T-cell (primary cell): ENCODE measurements at regions not wholly inside any gene's neighbourhood (a gene's known extent, or its start where the extent isn't known, plus 50 kb on each side); places are given as distances from the start of the nearest gene placed in this dataset.

Source experiments
- ATAC-seq, 4 experiments: fragments of 200-7000 bp in 3 of 4; fragments of 150-1000 bp in 1 of 4; cut with Tn5 transposase; replicated peaks in 1 of 4; 1 replicate in 3 of 4; 2 replicates in 1 of 4; pipeline ENCODE4 v1.10.0; 2021; ENCODE audit warnings: moderate library complexity in 3 of 4, mild to moderate bottlenecking in 2 of 4, moderate number of reproducible peaks in 1 of 4
- CTCF ChIA-PET, 2 donors: fragments of 300-600 bp; sonication (Branson Sonifier 250); formaldehyde crosslinking; loops; one replicate each; lab custom pipeline; 2022; ENCODE audit warnings: antibody characterized with exemption in 2 of 2; lab: Charles Lee
- POLR2A ChIA-PET, 2 donors: fragments of 300-600 bp; sonication (Branson Sonifier 250); formaldehyde crosslinking; loops; one replicate each; lab custom pipeline; 2022; ENCODE audit warnings: antibody characterized with exemption in 2 of 2; lab: Charles Lee
- DNase-seq, 35 experiments: peaks; one replicate each; pipeline versions ENCODE4 v3.0.0 to v3.0.0-alpha.2; 2013 to 2023
- H3K27ac ChIP-seq: one replicate; pipeline ENCODE4 v1.5.1; 2013; ENCODE audit warnings: low read length
- H3K27me3 ChIP-seq, 2 experiments: replicated peaks in 1 of 2; 1 replicate in 1 of 2; 2 replicates in 1 of 2; pipeline versions ENCODE4 v1.6.1 to v1.7.0; 2013; ENCODE audit warnings: low read length in 1 of 2, mixed read lengths in 1 of 2; ENCODE audit not compliant: control insufficient read depth in 2 of 2, insufficient read depth in 2 of 2; ENCODE audit errors: extremely low read depth in 1 of 2
- H3K36me3 ChIP-seq, 2 donors: 1 replicate in 1 of 2; 2 replicates in 1 of 2; pipeline versions ENCODE4 v1.6.1 to v1.7.0; 2013; ENCODE audit warnings: low read length in 1 of 2; ENCODE audit not compliant: control insufficient read depth in 2 of 2, insufficient read depth in 1 of 2; ENCODE audit errors: extremely low read depth in 1 of 2
- H3K4me1 ChIP-seq, 2 experiments: 1 replicate in 1 of 2; 2 replicates in 1 of 2; pipeline versions ENCODE4 v1.6.1 to v1.7.0; 2013; ENCODE audit warnings: low read length in 2 of 2, mixed read lengths in 1 of 2; ENCODE audit not compliant: insufficient read depth in 2 of 2, control insufficient read depth in 1 of 2; ENCODE audit errors: extremely low read depth in 1 of 2
- H3K4me3 ChIP-seq, 2 donors: 1 replicate in 1 of 2; 2 replicates in 1 of 2; pipeline versions ENCODE4 v1.5.1 to v1.7.0; 2013; ENCODE audit warnings: mild to moderate bottlenecking in 2 of 2, low read length in 1 of 2, moderate library complexity in 1 of 2; ENCODE audit not compliant: control insufficient read depth in 1 of 2; ENCODE audit errors: extremely low read depth in 1 of 2
- H3K9me3 ChIP-seq: 2 replicates; pipeline ENCODE4 v1.7.0; 2013
- H3K27ac Mint-ChIP-seq, 2 donors: one replicate each; pipeline ENCODE4 v1.8.0; 2020 to 2021; ENCODE audit warnings: mild to moderate bottlenecking in 2 of 2, mixed read lengths in 2 of 2
- H3K27me3 Mint-ChIP-seq, 2 donors: one replicate each; pipeline ENCODE4 v1.8.0; 2021 to 2022; ENCODE audit warnings: mixed read lengths in 2 of 2
- H3K36me3 Mint-ChIP-seq: one replicate; pipeline ENCODE4 v1.8.0; 2021; ENCODE audit warnings: mixed read lengths
- H3K4me1 Mint-ChIP-seq, 3 donors: one replicate each; pipeline ENCODE4 v1.8.0; 2020 to 2022; ENCODE audit warnings: mixed read lengths in 3 of 3, mild to moderate bottlenecking in 1 of 3
- H3K4me3 Mint-ChIP-seq, 3 donors: one replicate each; pipeline ENCODE4 v1.8.0; 2020 to 2022; ENCODE audit warnings: mild to moderate bottlenecking in 3 of 3, mixed read lengths in 3 of 3, moderate library complexity in 3 of 3
- H3K9me3 Mint-ChIP-seq, 3 donors: one replicate each; pipeline ENCODE4 v1.8.0; 2020 to 2022; ENCODE audit warnings: mixed read lengths in 3 of 3
- whole genome bisulfite sequencing: methylation state at CpG from one replicate; pipeline ENCODE4 v1.1.5; 2013; ENCODE audit warnings: missing lambda C conversion rate; ENCODE audit not compliant: insufficient coverage; 5-methylcytosine and 5-hydroxymethylcytosine counted together

GRCh38 chr5:175329976-175330375, 114.0 kb downstream of the DRD1 start:
- POLR2A ChIA-PET: interaction anchor here in 1 of 2 donors (0.7 kb wide), 1 partner anchor 14 kb away, joined by 3 read pairs; no protein-coding TSS in a partner anchor
- CTCF ChIA-PET: no interaction called here
- Histone ChIP-seq H3K27me3 (peaks cover 0 to 10% of the 10 kb centered on the region in 2 experiments), H3K9me3 (no peaks in the 10 kb centered on the region), H3K27ac (no peak overlapping the region), H3K4me1 (no peaks in the 10 kb centered on the region), H3K4me3 (no peak overlapping the region), H3K36me3 (no peaks in the 10 kb centered on the region)
- Mint-ChIP-seq H3K27me3 (peaks cover 11 to 15% of the 10 kb centered on the region in 2 donors), H3K4me3 (no peak overlapping the region), H3K9me3 (peaks cover 0 to 4% (median 3%) of the 10 kb centered on the region in 3 donors), H3K27ac (no peak overlapping the region), H3K4me1 (no peaks in the 10 kb centered on the region), H3K36me3 (no peaks in the 10 kb centered on the region)
- ATAC-seq (no peak), DNase-seq (no peak)
- WGBS: 53% methylated on average over 5 of the region's 6 CpGs

- Histone ChIP-seq H3K9me3 (no peaks in the 10 kb centered on the region), H3K36me3 (no peaks in the 10 kb centered on the region), H3K27ac (no peak overlapping the region), H3K4me1 (no peaks in the 10 kb centered on the region), H3K4me3 (no peak overlapping the region), H3K27me3 (peaks cover 0 to 10% of the 10 kb centered on the region in 2 experiments)
- POLR2A ChIA-PET: no interaction called here
- Mint-ChIP-seq H3K27ac (no peak overlapping the region), H3K4me3 (no peak overlapping the region), H3K36me3 (no peaks in the 10 kb centered on the region), H3K9me3 (peaks cover 0 to 4% (median 3%) of the 10 kb centered on the region in 3 donors), H3K4me1 (no peaks in the 10 kb centered on the region), H3K27me3 (peaks cover 11 to 12% of the 10 kb centered on the region in 2 donors)
- no peak for DNase-seq
- WGBS: no CpG with 5 or more reads among the region's 3 CpGs
- ATAC-seq: no peak
- CTCF ChIA-PET: no interaction called here
These were observed 115.3 kb downstream of the DRD1 start for GRCh38 chr5:175328687-175329086.

GRCh38 chr5:175328176-175328575, 115.8 kb downstream of the DRD1 start:
- Mint-ChIP-seq H3K27ac (no peak overlapping the region), H3K9me3 (peaks cover 0 to 4% (median 3%) of the 10 kb centered on the region in 3 donors)
- 64% methylated on average over 3 of the region's 4 CpGs for WGBS

GRCh38 chr5:175325681-175326080, 118.3 kb downstream of the DRD1 start:
- ChIA-PET CTCF (no interaction called here), POLR2A (no interaction called here)
- no peaks in the 10 kb centered on the region for H3K36me3 ChIP-seq
- ATAC-seq (no peak), DNase-seq (no peak)
- Mint-ChIP-seq H3K4me3 (no peak overlapping the region), H3K27ac (no peak overlapping the region), H3K4me1 (no peaks in the 10 kb centered on the region), H3K27me3 (peaks cover 14 to 18% of the 10 kb centered on the region in 2 donors), H3K9me3 (no peaks in the 10 kb centered on the region), H3K36me3 (no peaks in the 10 kb centered on the region)
- peaks cover 0 to 10% of the 10 kb centered on the region in 2 experiments for H3K27me3 ChIP-seq
- H3K27ac ChIP-seq: no peak overlapping the region
- H3K9me3 ChIP-seq: no peaks in the 10 kb centered on the region
- no peaks in the 10 kb centered on the region for H3K4me1 ChIP-seq
- no peak overlapping the region for H3K4me3 ChIP-seq

More at GRCh38 chr5:175328176-175328575, 115.8 kb downstream of the DRD1 start:
- Histone ChIP-seq H3K9me3 (no peaks in the 10 kb centered on the region), H3K4me1 (no peaks in the 10 kb centered on the region), H3K36me3 (no peaks in the 10 kb centered on the region), H3K4me3 (no peak overlapping the region), H3K27me3 (peaks cover 0 to 10% of the 10 kb centered on the region in 2 experiments), H3K27ac (no peak overlapping the region)
- Mint-ChIP-seq H3K4me1 (no peaks in the 10 kb centered on the region), H3K27me3 (peaks cover 11 to 12% of the 10 kb centered on the region in 2 donors), H3K4me3 (no peak overlapping the region), H3K36me3 (no peaks in the 10 kb centered on the region)
- no peak for DNase-seq
- ATAC-seq: no peak
- ChIA-PET CTCF (no interaction called here), POLR2A (no interaction called here)

- H3K9me3 ChIP-seq: no peaks in the 10 kb centered on the region
- ChIA-PET POLR2A (no interaction called here), CTCF (no interaction called here)
- H3K4me1 Mint-ChIP-seq: no peaks in the 10 kb centered on the region
- ATAC-seq: no peak
- peak in 6 of 35 experiments; percentile 0 to 43 (median 2) for DNase-seq
- H3K36me3 Mint-ChIP-seq: no peaks in the 10 kb centered on the region
- no peak overlapping the region for H3K4me3 Mint-ChIP-seq
- peaks cover 0 to 3% (median 0%) of the 10 kb centered on the region in 3 donors for H3K9me3 Mint-ChIP-seq
- H3K4me1 ChIP-seq: no peaks in the 10 kb centered on the region
- peaks cover 7 to 11% of the 10 kb centered on the region in 2 donors for H3K27me3 Mint-ChIP-seq
- no peak overlapping the region for H3K4me3 ChIP-seq
- no peak overlapping the region for H3K27ac Mint-ChIP-seq
- WGBS: no CpG with 5 or more reads among the region's 3 CpGs
- H3K36me3 ChIP-seq: no peaks in the 10 kb centered on the region
- no peaks in the 10 kb centered on the region for H3K27me3 ChIP-seq
- no peak overlapping the region for H3K27ac ChIP-seq
These were observed 122.0 kb downstream of the DRD1 start for GRCh38 chr5:175321927-175322532.

GRCh38 chr5:175319199-175319598, 124.8 kb downstream of the DRD1 start:
- no peak for DNase-seq
- ChIA-PET CTCF (no interaction called here), POLR2A (no interaction called here)
- no peaks in the 10 kb centered on the region for H3K27me3 ChIP-seq
- Mint-ChIP-seq H3K9me3 (peaks cover 0 to 3% (median 0%) of the 10 kb centered on the region in 3 donors), H3K36me3 (no peaks in the 10 kb centered on the region), H3K4me1 (no peaks in the 10 kb centered on the region), H3K4me3 (no peak overlapping the region), H3K27ac (no peak overlapping the region), H3K27me3 (peaks cover 10 to 17% of the 10 kb centered on the region in 2 donors)
- ATAC-seq: no peak
- WGBS: no CpG with 5 or more reads among the region's 2 CpGs
- H3K4me1 ChIP-seq: no peaks in the 10 kb centered on the region
- H3K4me3 ChIP-seq: no peak overlapping the region
- H3K36me3 ChIP-seq: no peaks in the 10 kb centered on the region
- no peaks in the 10 kb centered on the region for H3K9me3 ChIP-seq
- H3K27ac ChIP-seq: no peak overlapping the region
